ENCODE measurements at regions not wholly inside any gene's neighbourhood (a gene's known extent, or its start where the extent isn't known, plus 50 kb on each side); places are given as distances from the start of the nearest gene placed in this dataset.
"Not testable (repeated sequence)": the region's sequence is repeated elsewhere in the genome, so short reads cannot be mapped to it uniquely, and the experiment has no call there.

- no peak for DNase-seq (ENCODE audit: low spot score)
Observed at GRCh38 chr9:19651681-19652080, 137.2 kb downstream of the SLC24A2 start.

DNA sequence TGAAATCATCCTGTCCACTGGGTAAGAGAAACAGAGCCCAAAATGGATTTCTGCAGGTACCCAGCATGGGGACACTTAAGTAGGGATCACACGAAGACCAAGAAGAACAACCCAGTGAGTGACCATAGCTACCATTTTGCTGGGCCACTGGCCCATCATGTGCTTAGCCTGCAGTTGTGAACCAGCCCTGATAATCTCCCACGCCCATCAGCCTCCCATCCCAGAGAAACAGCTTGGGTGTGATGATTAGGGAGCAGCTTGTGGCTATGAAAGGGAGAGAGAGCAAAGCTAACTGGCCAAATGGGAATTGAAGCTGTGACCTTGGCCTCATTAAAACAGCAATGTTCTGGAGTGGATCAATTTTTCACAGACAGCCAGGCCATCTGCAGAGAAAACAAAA, 138.5 kb downstream of the SLC24A2 start:
- no peak for DNase-seq (ENCODE audit: low spot score)

- no peak for DNase-seq (ENCODE audit: low spot score)
Observed at GRCh38 chr9:19649336-19650041, 139.3 kb downstream of the SLC24A2 start.

- no peak for DNase-seq (ENCODE audit: low spot score)
Observed at GRCh38 chr9:19648672-19649071, 140.2 kb downstream of the SLC24A2 start.

- no peak for DNase-seq (ENCODE audit: low spot score)
Observed at GRCh38 chr9:19643875-19644274, 145.0 kb downstream of the SLC24A2 start.

DNA sequence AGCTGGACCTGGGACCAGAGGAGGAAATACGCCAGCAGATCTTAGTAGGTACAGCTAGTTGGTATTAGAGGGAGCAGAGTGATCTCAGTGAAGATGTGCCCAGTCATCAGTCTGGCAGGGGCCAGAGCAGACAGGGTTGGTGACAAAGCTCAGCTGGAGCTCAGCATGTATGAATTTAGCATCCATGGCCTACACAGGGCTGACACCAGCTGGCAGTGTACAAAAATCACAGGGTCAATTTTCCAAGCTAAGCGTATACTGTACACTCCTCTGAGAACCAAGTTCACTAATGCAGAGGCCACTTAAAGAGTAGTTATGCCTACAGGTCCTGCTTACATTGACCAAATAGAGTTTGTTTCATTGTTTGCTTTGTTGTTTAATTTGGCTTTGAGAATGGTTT, 146.6 kb downstream of the SLC24A2 start:
- DNase-seq (ENCODE audit: low spot score), result no peak

GRCh38 chr9:19641046-19641445, 147.8 kb downstream of the SLC24A2 start:
- peak; percentile 9 for DNase-seq (ENCODE audit: low spot score)

DNA sequence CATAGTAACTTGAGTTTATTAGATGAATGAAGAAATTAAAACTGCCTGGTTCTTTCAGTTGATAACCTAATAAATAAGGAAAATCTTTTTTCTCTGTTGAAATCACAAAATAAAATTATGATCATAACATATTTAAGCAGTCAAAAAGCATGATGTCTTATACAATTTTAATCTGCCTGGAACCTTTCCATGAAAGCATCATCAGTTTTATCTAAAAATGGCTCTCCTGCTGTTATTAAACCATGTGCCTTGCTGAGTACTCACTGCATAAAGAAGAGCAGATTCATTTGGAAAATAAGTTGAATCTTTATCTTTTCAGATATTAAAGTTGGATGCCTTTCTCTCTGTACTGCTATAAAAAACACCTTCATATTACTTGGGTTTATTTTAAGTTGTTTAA, 148.8 kb downstream of the SLC24A2 start:
- DNase-seq (ENCODE audit: low spot score), result no peak

GRCh38 chr9:19637084-19637483, 151.8 kb downstream of the SLC24A2 start:
- DNase-seq (ENCODE audit: low spot score), result no peak

- DNase-seq (ENCODE audit: low spot score), result no peak
Observed at GRCh38 chr9:19634881-19635280, 154.0 kb downstream of the SLC24A2 start.

DNA sequence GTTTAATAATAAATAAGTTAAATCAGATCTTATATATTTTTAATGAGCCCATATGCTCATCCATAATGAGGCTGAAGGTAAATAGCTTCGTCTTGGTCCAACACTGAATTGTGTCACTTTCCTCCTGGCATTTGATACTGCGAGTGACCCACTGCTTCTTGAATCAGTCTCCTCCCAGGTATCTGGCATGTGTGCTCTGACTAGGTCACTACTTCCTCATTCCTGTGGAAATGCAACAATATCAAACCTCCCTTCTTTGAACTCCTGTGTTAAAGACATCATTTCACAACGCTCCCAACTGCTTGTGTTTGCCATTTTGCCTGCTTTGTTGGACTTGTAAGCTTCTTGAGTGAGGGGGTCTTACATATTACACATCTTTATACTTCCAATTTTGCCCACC, 157.7 kb downstream of the SLC24A2 start:
- DNase-seq (ENCODE audit: low spot score), result no peak

DNA sequence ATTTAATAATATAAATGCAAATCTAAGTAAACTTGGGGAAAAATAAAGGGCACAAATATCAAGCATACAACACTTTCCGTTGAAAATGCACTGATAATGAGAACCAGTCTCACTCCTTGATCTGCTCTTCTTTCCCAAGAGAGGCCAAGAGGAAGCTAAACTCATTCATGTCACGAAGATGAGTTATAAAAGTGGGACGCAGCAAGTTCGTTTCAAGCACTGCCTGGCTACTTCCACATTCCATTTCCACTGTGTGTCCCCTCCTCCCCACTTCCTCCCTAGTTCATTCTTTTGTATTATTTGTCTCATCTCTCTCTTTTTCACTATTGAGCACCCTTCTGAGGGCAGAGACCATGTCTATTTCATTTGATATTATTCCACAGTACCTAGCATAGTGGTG, 158.1 kb downstream of the SLC24A2 start:
- DNase-seq (ENCODE audit: low spot score), result no peak

DNA sequence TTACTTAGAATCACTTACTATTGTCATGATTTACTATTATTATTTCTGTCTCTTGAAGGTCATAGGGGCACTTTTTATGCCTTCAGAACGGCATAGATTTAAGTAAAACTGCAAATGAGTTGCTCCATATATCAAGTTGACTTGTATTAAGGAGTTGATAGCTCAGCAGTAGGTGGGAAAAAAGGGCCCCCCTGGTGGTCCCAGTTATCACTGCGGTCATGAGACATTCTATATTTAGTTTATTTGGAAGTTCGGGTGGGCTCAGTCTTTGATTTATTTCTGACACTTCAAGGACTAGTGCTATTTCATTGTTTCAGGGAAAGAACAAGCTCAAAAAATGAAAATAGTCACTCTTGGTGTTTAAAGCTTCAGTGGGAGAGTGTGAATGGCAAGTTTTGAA, 159.3 kb downstream of the SLC24A2 start:
- no peak for DNase-seq (ENCODE audit: low spot score)

GRCh38 chr9:19625426-19625825, 163.4 kb downstream of the SLC24A2 start:
- not testable (repeated sequence) for DNase-seq (ENCODE audit: low spot score)

- no peak for DNase-seq (ENCODE audit: low spot score)
Observed at GRCh38 chr9:19624519-19624918, 164.3 kb downstream of the SLC24A2 start.

DNA sequence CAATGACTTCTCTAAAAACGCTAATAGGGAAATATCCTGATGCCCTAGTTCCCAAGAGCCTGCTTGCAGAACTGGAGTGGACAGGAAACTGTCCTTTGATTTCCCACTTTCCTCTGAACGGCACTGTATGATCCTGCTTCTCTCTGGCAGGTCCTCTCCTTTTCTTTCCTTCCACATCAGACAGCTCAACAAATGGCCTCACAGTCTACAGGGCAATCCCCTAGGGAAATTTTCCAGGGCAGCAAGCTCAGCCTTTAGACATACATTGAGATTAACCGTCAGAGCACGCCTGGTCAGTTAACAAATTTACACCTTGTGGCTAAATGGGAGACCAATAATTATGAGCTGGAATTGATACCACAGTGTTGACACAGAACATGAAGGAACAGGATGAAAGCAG, 164.9 kb downstream of the SLC24A2 start:
- DNase-seq (ENCODE audit: low spot score), result no peak

DNA sequence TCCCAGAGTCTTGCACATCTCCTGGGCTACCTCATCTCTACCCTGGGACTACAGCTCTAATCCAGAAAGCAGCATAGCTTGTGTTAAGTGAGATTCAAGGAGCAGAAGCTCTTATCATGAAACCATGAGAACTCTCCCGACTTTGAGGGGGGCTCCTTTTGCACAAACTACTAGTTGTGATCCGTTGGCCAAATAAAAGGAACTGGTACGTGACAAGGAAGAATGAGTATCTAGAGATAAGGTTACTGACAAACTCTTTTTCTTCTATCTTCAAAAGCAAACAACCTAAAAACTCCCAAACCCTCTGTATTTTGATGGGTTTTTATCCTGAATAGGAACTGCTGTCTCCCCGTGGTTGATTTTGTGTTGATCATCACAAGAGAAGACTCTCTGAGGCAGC, 168.5 kb downstream of the SLC24A2 start:
- no peak for DNase-seq (ENCODE audit: low spot score)

DNA sequence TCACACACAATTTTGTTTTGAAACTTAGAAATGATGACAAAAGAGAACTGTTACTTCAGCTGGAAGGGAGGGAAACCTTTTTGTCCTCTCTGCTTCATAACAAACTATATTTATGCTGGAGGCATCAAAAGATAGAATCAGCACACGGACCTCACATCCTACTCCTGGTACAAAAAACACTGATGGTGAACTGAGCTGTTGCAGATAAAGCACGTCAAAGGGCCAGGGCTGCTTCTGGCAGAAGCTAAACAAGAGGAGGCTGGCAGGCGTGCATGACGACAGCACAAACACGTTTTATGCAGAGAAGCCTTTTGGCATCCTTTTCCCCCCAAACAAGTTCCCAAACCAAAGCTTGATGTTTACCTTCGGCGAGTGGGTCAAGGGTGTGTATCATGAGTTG, 169.6 kb downstream of the SLC24A2 start:
- DNase-seq (ENCODE audit: low spot score), result no peak

DNA sequence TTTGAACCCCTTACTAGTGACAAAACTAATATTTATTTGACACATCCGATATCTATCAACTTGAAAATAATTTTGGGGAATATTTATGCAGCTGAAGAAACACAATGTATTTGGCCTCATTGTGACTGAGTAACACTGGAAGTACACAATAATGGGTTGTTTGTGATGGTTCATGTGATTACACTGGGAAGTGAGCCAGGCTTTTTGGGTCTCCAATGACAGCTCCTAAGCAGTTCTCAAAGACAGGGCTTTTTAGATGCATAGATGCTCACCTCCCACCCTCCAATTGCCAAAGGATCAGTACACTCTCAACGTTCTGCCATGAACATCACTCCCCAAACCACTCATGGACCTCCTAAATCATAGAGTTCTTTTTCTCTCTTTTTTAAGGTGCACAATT, 170.0 kb downstream of the SLC24A2 start:
- no peak for DNase-seq (ENCODE audit: low spot score)

- DNase-seq (ENCODE audit: low spot score), result no peak
Observed at GRCh38 chr9:19615036-19615624, 173.7 kb downstream of the SLC24A2 start.

DNA sequence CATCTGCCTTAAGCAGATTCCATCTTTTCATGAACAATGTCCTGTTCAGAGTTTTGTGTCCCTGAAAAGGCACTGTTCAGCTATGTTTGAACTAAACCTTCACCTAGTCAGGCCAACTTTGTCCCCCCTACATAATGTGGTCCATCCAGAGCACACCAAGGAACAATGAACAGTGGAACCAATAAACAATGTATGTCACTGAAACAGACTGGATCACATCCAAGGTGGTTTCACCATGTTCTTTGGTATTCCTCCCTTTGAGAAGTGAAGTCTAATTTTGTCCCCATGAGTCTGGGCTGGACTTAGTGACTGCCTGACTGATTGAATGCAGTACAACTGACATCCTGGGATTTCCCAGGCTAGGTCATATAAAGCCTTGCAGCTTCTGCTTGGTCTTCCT, 174.5 kb downstream of the SLC24A2 start:
- DNase-seq (ENCODE audit: low spot score), result no peak

DNA sequence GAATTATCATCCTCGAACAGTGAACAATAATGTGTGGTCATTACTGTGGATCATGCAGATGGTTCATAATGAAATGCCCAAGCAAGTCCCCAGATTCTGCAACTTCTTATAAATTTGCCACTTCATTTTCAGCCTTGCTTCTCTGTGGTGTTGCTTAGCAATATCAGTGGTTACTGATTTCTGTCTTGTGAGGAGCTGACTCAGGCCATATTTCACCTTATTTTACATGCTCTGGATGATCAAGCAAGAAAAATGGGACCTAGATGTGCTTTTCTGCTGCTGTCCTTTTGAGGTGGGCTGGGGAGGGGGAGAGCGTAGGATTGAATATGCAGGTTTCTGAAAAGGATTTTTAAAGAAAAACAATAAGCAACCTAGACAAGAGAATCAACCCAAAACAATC, 188.3 kb downstream of the SLC24A2 start:
- no peak for DNase-seq (ENCODE audit: low spot score)

DNA sequence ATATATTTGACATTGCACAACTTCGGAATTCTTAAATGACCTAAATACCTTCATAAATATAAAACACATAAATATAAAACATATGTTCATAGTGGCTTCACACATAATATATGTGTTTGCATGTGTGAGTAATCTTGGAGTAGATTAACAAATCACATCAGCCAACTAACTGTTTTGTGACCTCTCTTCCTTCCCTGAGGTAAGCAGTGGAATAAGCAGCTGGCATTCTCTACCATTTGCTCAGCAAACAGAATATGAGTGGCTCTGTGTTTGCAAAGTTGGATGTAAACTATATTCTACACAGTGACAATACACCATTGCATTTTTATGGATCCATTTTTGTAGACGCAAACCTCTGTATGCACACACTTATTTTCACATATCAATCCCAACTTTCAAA, 189.9 kb downstream of the ACER2 start:
- no peak for DNase-seq (ENCODE audit: low spot score)

DNA sequence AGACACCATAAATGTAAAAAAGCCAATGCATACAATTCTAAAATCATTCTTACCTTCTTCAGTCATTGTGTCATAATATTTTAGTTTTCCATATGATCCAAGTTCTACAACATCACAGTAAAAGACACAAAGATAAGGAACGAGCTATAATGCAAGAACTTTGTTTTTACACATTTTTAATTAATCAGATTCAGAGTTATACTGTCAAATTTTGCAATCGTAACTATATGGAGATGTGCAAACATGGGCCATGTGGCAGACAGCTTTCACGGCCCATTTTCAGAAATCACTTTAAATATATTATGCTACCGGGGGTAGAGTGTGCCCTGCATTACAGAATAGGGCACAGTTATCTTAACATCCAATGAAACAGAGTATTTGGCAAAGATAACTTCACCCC, 188.4 kb downstream of the ACER2 start:
- no peak for DNase-seq (ENCODE audit: low spot score)
